Upper lobe of left lung (tissue), 6 donors: ENCODE measurements at regions not wholly inside any gene's neighbourhood (a gene's known extent, or its start where the extent isn't known, plus 50 kb on each side); places are given as distances from the start of the nearest gene placed in this dataset.

ENCODE experiments used
- ATAC-seq, 2 donors: fragments of 200-7000 bp; cut with Tn5 transposase; one replicate each; pipeline ENCODE4 v1.9.1; 2022; ENCODE audit warnings: mild to moderate bottlenecking in 2 of 2, moderate library complexity in 2 of 2; ENCODE audit not compliant: low FRiP score in 2 of 2
- DNase-seq, 2 donors: peaks; one replicate each; pipeline ENCODE4 v3.0.0-alpha.2; 2019 to 2020
- H3K27ac ChIP-seq, 4 donors: fragments of 200-600 bp; sonication (generic); one replicate each; pipeline ENCODE4 v1.5.1; 2016 to 2019
- H3K27me3 ChIP-seq, 4 donors: fragments of 200-600 bp; sonication (generic); one replicate each; pipeline ENCODE4 v1.5.1; 2017 to 2019
- H3K36me3 ChIP-seq, 4 donors: fragments of 200-600 bp; sonication (generic); one replicate each; pipeline ENCODE4 v1.5.1; 2016 to 2019
- H3K4me1 ChIP-seq, 4 donors: fragments of 200-600 bp; sonication (generic); one replicate each; pipeline ENCODE4 v1.5.1; 2018 to 2019
- H3K4me3 ChIP-seq, 4 donors: fragments of 200-600 bp; sonication (generic); one replicate each; pipeline ENCODE4 v1.5.1; 2017 to 2019; ENCODE audit warnings: mild to moderate bottlenecking in 2 of 4, moderate library complexity in 1 of 4
- H3K9me3 ChIP-seq, 4 donors: fragments of 200-600 bp; sonication (generic); one replicate each; pipeline ENCODE4 v1.5.1; 2018 to 2019
- EP300 ChIP-seq, 4 donors: sonication (generic); formaldehyde crosslinking; IDR thresholded peaks; one replicate each; pipeline ENCODE4 v1.5.1; 2017; ENCODE audit warnings: antibody characterized with exemption in 4 of 4, control low read depth in 2 of 4
- POLR2A ChIP-seq, 4 donors: fragments of 450-650 bp; IDR thresholded peaks; one replicate each; pipeline ENCODE4 v1.5.1; 2016 to 2017; ENCODE audit warnings: antibody characterized with exemption in 4 of 4, mild to moderate bottlenecking in 2 of 4
- POLR2AphosphoS5 ChIP-seq, 2 donors: sonication (generic); formaldehyde crosslinking; IDR thresholded peaks; one replicate each; pipeline ENCODE4 v1.5.1; 2017; ENCODE audit warnings: antibody characterized with exemption in 2 of 2
- WGBS, 2 donors: methylation state at CpG; one replicate each; pipeline ENCODE4 v1.1.5; 2017 to 2018; 5-methylcytosine and 5-hydroxymethylcytosine counted together
- TF ChIP-seq, protein P1 (sequence below), 6 experiments: fragments of 450-650 bp in 4 of 6; fragments of 200-600 bp in 2 of 6; sonication (generic) in 2 of 6; IDR thresholded peaks; one replicate each; pipeline ENCODE4 v1.5.1; 2016 to 2019; ENCODE audit warnings: antibody characterized with exemption in 6 of 6
- donor health status: DM: no; HTN: no; CAD: no; lungs with moderate emphysema.
- donor health status: DM: no; HTN: yes; CAD: no; lungs with severe emphysema.

DNA sequence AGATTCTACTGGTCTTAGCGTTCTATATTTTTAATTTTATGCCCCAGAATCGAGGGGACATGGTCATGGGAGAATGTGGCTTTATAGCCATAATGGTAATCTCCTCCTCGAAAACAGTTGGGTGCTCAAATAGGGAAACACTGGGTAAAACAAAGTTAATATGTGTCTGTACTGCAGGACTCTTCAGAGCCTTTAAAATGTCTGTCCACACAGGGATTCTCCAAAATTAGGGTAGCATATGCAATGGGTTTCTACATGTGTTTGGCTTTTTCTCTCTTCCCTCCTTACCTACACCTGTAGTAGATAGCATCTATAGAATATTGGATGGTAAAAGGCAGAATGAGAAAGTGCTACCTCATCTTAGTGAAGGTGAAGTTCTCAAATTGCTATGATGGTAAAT, 130.0 kb upstream of the NR3C1 start:
- H3K27ac ChIP-seq = no peak overlapping the region
- TF ChIP-seq, protein P1, sequence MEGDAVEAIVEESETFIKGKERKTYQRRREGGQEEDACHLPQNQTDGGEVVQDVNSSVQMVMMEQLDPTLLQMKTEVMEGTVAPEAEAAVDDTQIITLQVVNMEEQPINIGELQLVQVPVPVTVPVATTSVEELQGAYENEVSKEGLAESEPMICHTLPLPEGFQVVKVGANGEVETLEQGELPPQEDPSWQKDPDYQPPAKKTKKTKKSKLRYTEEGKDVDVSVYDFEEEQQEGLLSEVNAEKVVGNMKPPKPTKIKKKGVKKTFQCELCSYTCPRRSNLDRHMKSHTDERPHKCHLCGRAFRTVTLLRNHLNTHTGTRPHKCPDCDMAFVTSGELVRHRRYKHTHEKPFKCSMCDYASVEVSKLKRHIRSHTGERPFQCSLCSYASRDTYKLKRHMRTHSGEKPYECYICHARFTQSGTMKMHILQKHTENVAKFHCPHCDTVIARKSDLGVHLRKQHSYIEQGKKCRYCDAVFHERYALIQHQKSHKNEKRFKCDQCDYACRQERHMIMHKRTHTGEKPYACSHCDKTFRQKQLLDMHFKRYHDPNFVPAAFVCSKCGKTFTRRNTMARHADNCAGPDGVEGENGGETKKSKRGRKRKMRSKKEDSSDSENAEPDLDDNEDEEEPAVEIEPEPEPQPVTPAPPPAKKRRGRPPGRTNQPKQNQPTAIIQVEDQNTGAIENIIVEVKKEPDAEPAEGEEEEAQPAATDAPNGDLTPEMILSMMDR (IDR thresholded peaks at IDR 0.05) = no peak
- TF ChIP-seq POLR2AphosphoS5 (IDR thresholded peaks at IDR 0.05) = no peak
- no peak for TF ChIP-seq POLR2A (IDR thresholded peaks at IDR 0.05)
- TF ChIP-seq EP300 (IDR thresholded peaks at IDR 0.05) = no peak
- no peak for ATAC-seq
- no peak overlapping the region for H3K4me3 ChIP-seq
- H3K36me3 ChIP-seq = no peaks in the 10 kb centered on the region
- WGBS, 2 donors = 89 to 96% methylated on average over 3 of the region's 3 CpGs
- H3K4me1 ChIP-seq = no peaks in the 10 kb centered on the region
- H3K27me3 ChIP-seq = no peaks in the 10 kb centered on the region
- H3K9me3 ChIP-seq = no peaks in the 10 kb centered on the region
- DNase-seq = no peak

DNA sequence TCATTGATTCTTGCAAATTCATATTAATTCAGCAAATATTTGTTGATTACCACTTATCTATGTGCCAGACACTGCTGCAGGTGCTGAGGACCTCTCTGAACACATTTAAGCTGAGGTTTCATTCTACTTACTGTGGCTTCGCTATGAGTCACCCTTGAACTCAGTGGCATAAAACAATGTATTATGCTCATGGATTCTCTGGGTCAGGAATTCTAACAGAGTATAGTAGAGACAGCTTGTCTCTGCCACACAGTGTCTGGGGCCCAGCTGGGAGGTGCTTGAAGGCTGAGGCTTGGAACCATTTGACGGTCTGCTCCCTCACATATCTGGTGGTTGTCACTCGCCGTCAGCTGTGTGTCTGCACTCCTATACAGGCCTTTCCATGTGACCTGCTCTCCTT, 124.3 kb upstream of the NR3C1 start:
- Histone ChIP-seq H3K4me3 (no peak overlapping the region), H3K4me1 (no peaks in the 10 kb centered on the region), H3K27me3 (no peaks in the 10 kb centered on the region), H3K27ac (no peak overlapping the region), H3K36me3 (no peaks in the 10 kb centered on the region), H3K9me3 (no peaks in the 10 kb centered on the region)
- TF ChIP-seq POLR2A (IDR thresholded peaks at IDR 0.05) = no peak
- no peak for TF ChIP-seq POLR2AphosphoS5 (IDR thresholded peaks at IDR 0.05)
- TF ChIP-seq, protein P1 (IDR thresholded peaks at IDR 0.05) = no peak
- no peak for TF ChIP-seq EP300 (IDR thresholded peaks at IDR 0.05)
- DNase-seq = no peak
- no peak for ATAC-seq
- WGBS, 2 donors = 86 to 98% methylated on average over 1 to 4 of the region's 4 CpGs

DNA sequence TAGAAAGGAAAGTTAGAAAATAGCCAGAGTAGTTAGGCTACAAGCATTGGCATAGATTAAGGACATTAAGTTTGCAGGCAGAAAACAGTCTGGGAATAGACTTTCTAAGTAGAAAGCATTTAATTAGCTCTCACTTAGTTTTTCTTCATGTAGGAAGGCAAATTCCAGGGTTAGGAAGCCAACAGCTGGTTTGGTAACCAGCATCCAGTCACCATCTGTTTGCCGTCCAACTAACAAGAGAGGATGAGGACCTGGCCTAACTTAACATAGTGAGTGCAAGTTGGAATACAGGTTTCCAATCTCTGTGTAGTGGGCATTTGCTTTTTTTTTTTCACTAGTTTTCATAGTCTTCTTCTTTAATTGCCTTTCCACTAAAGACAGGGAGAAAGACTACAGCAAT, 121.7 kb upstream of the NR3C1 start:
- Histone ChIP-seq H3K4me1 (no peaks in the 10 kb centered on the region), H3K9me3 (no peaks in the 10 kb centered on the region), H3K4me3 (no peak overlapping the region), H3K36me3 (no peaks in the 10 kb centered on the region), H3K27ac (no peak overlapping the region), H3K27me3 (no peaks in the 10 kb centered on the region)
- TF ChIP-seq, protein P1 (IDR thresholded peaks at IDR 0.05) = no peak
- no peak for TF ChIP-seq POLR2A (IDR thresholded peaks at IDR 0.05)
- no peak for TF ChIP-seq POLR2AphosphoS5 (IDR thresholded peaks at IDR 0.05)
- no peak for TF ChIP-seq EP300 (IDR thresholded peaks at IDR 0.05)
- ATAC-seq = no peak
- WGBS, 2 donors = 94 to 100% methylated on average over 1 of the region's 1 CpG
- no peak for DNase-seq

DNA sequence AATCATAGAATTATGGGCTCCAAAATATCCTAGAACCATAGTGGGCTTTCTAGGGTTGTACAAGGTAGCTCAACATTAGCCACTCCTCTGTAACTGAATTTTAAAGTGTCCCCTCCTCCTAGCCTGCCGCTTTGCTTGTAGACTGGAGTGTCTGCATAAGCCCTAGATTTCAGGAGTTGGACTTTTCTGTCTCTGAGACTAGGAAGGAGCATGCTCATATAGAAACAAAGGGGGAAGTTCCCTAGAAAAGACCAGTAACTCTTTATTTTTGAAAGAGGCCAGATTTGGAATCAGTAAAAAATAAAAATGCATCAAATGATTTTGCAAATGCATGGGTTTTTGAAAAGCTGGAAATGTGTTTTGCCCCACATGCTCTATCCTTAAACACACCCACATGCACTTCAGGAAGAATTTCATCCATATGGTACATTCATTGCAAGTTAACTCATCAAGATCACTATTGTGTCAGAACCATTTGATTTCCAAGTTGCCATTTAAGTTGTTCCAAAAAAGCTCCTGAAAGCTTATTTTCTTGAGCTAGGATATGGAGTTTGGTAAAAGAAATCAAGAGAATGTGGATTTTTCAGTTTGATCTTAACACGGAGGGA, 121.0 kb upstream of the NR3C1 start:
- ATAC-seq (no peak), DNase-seq (no peak)
- no peak overlapping the region for H3K27ac ChIP-seq
- TF ChIP-seq POLR2AphosphoS5 (IDR thresholded peaks at IDR 0.05) = no peak
- TF ChIP-seq POLR2A (IDR thresholded peaks at IDR 0.05) = no peak
- H3K4me3 ChIP-seq = no peak overlapping the region
- H3K9me3 ChIP-seq = no peaks in the 10 kb centered on the region
- H3K27me3 ChIP-seq = no peaks in the 10 kb centered on the region
- WGBS, 2 donors = 84 to 86% methylated on average over 2 of the region's 2 CpGs
- no peaks in the 10 kb centered on the region for H3K4me1 ChIP-seq
- no peaks in the 10 kb centered on the region for H3K36me3 ChIP-seq

DNA sequence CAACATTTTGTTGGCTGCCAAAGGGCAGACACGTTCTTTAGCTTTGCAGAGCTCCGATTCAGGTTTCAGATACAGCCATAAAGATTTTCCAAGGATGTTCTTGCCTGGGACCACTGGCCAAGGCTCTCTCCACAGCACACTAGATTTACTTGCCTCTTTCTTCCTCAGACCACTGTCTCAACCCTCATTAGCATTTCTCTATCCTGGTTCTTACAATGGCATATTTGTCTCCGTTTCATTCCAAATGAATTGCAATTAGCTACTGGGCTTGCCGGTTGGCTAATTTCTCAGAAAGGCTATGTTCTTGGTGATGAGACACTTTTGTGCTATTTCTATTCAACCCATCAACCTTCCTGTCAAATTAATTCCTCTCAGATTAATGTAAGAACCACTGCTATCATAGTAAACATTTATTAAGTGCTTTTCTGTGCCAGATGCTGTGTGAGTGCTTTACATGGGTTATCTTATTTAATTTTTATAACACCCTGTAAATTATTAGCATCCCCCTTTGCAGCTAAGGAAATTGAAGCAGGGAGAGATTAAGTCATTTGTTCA, 118.4 kb upstream of the NR3C1 start:
- DNase-seq (no peak), ATAC-seq (no peak)
- Histone ChIP-seq H3K4me3 (no peak overlapping the region), H3K27me3 (no peaks in the 10 kb centered on the region), H3K4me1 (no peaks in the 10 kb centered on the region), H3K36me3 (no peaks in the 10 kb centered on the region), H3K27ac (no peak overlapping the region), H3K9me3 (no peaks in the 10 kb centered on the region)
- TF ChIP-seq, protein P1 (IDR thresholded peaks at IDR 0.05) = no peak
- TF ChIP-seq POLR2A (IDR thresholded peaks at IDR 0.05) = no peak
- no peak for TF ChIP-seq EP300 (IDR thresholded peaks at IDR 0.05)
- no peak for TF ChIP-seq POLR2AphosphoS5 (IDR thresholded peaks at IDR 0.05)
- WGBS, 2 donors = 91 to 95% methylated on average over 4 of the region's 4 CpGs
